ENCODE measurements at regions not wholly inside any gene's neighbourhood (a gene's known extent, or its start where the extent isn't known, plus 50 kb on each side); places are given as distances from the start of the nearest gene placed in this dataset.

GRCh38 chr20:24818056-24818455, 131.0 kb upstream of the CST7 start:
- Histone ChIP-seq H3K4me3 (ENCODE audit: low read depth, low read length) (no peak overlapping the region), H3K36me3 (ENCODE audit: control insufficient read depth in 2 of 2, insufficient read depth in 1 of 2, low read length in 2 of 2) (no peaks in the 10 kb centered on the region), H3K9me3 (ENCODE audit: control insufficient read depth, insufficient read depth, low read depth, low read length) (no peaks in the 10 kb centered on the region), H3K4me1 (ENCODE audit: control insufficient read depth, insufficient read depth, low read length) (no peaks in the 10 kb centered on the region), H3K27ac (ENCODE audit: extremely low read depth, low read depth, low read length) (no peak overlapping the region)
- CTCF ChIA-PET, result no interaction called here
- TF ChIP-seq ZIC2 (tag by site-specific recombination; IDR thresholded peaks at IDR 0.05) (peak; percentile 24; the same call in 1 of the 2 replicates), ZBTB20 (tag by site-specific recombination; IDR thresholded peaks at IDR 0.05) (no peak)
- POLR2A ChIA-PET, result no interaction called here

GRCh38 chr20:24819331-24819965, 129.6 kb upstream of the CST7 start:
- CTCF ChIA-PET, result no interaction called here
- POLR2A ChIA-PET, result no interaction called here
- Histone ChIP-seq H3K36me3 (ENCODE audit: control insufficient read depth in 2 of 2, insufficient read depth in 1 of 2, low read length in 2 of 2) (no peaks in the 10 kb centered on the region), H3K27ac (ENCODE audit: extremely low read depth, low read depth, low read length) (no peak overlapping the region), H3K4me1 (ENCODE audit: control insufficient read depth, insufficient read depth, low read length) (no peaks in the 10 kb centered on the region), H3K9me3 (ENCODE audit: control insufficient read depth, insufficient read depth, low read depth, low read length) (no peaks in the 10 kb centered on the region), H3K4me3 (ENCODE audit: low read depth, low read length) (no peak overlapping the region)
- TF ChIP-seq ZNF558 (tag by site-specific recombination; IDR thresholded peaks at IDR 0.05), result no peak
- no peak for TF ChIP-seq YY2 (tag by site-specific recombination; IDR thresholded peaks at IDR 0.05)
- TF ChIP-seq PRDM10 (tag by site-specific recombination; IDR thresholded peaks at IDR 0.05), result no peak
- no peak for TF ChIP-seq OSR2 (tag by site-specific recombination; IDR thresholded peaks at IDR 0.05)
- TF ChIP-seq ZBTB17 (tag by site-specific recombination; IDR thresholded peaks at IDR 0.05), result no peak
- no peak for TF ChIP-seq ZNF704 (tag by site-specific recombination; IDR thresholded peaks at IDR 0.05)
- no peak for TF ChIP-seq ZNF626 (tag by site-specific recombination; IDR thresholded peaks at IDR 0.05)
- TF ChIP-seq ZBTB6 (tag by site-specific recombination; IDR thresholded peaks at IDR 0.05), result no peak
- no peak for TF ChIP-seq TRIM28 (IDR thresholded peaks at IDR 0.05; ENCODE audit: borderline replicate concordance, low read length)
- no peak for TF ChIP-seq ZNF324 (tag by site-specific recombination; IDR thresholded peaks at IDR 0.05)
- TF ChIP-seq PATZ1 (tag by site-specific recombination; IDR thresholded peaks at IDR 0.05), result no peak
- TF ChIP-seq KLF17 (tag by site-specific recombination; IDR thresholded peaks at IDR 0.05), result no peak
- TF ChIP-seq ZBTB1 (tag by site-specific recombination; IDR thresholded peaks at IDR 0.05), result no peak
